H1 (cell line): ENCODE measurements at regions not wholly inside any gene's neighbourhood (a gene's known extent, or its start where the extent isn't known, plus 50 kb on each side); places are given as distances from the start of the nearest gene placed in this dataset.

Source experiments
- E2F6 ChIP-seq: IDR thresholded peaks from 2 replicates; pipeline ENCODE4 v1.6.1; 2012; ENCODE audit warnings: inconsistent platforms
- SRF ChIP-seq: IDR thresholded peaks from 2 replicates; pipeline ENCODE4 v1.6.1; 2011; ENCODE audit warnings: mild to moderate bottlenecking, low read depth, low read length, moderate library complexity

- TF ChIP-seq E2F6 (no peak), SRF (no peak)
- TF ChIP-seq, all 59 proteins: peak for 0
Measured at GRCh38 chr7:63044721-63045120, 953.9 kb upstream of the ZNF722 start (continued).
